Peyer's patch (tissue), 4 donors: ENCODE measurements at regions not wholly inside any gene's neighbourhood (a gene's known extent, or its start where the extent isn't known, plus 50 kb on each side); places are given as distances from the start of the nearest gene placed in this dataset.

Experiments used
- CTCF ChIP-seq, 6 experiments: fragments of 450-650 bp in 4 of 6; fragments of 200-600 bp in 2 of 6; sonication (generic) in 1 of 6; IDR thresholded peaks; one replicate each; pipeline ENCODE4 v1.5.1; 2017 to 2019; ENCODE audit warnings: antibody characterized with exemption in 6 of 6, mild to moderate bottlenecking in 3 of 6, moderate library complexity in 1 of 6
- POLR2A ChIP-seq, 2 donors: fragments of 450-650 bp; IDR thresholded peaks; one replicate each; pipeline ENCODE4 v1.5.1; 2017; ENCODE audit warnings: antibody characterized with exemption in 2 of 2, mild to moderate bottlenecking in 2 of 2, moderate library complexity in 2 of 2

GRCh38 chr14:54256156-54256555, 140.7 kb upstream of the CDKN3 start:
- TF ChIP-seq POLR2A (IDR thresholded peaks at IDR 0.05) (no peak), CTCF (IDR thresholded peaks at IDR 0.05) (no peak)
